H1 (cell line): ENCODE measurements at regions not wholly inside any gene's neighbourhood (a gene's known extent, or its start where the extent isn't known, plus 50 kb on each side); places are given as distances from the start of the nearest gene placed in this dataset.
A peak's percentile ranks its signal among the peaks of the same experiment; 100 is the strongest.

ENCODE experiments used
- CTCF ChIA-PET: fragments of 300-600 bp; sonication (Branson Sonifier 250); formaldehyde crosslinking; loops from one replicate; lab custom pipeline; 2021; ENCODE audit not compliant: partially characterized antibody; lab: Charles Lee
- POLR2A ChIA-PET: fragments of 300-600 bp; sonication (Branson Sonifier 250); formaldehyde crosslinking; loops from one replicate; lab custom pipeline; 2021; ENCODE audit warnings: inconsistent platforms; ENCODE audit not compliant: partially characterized antibody; lab: Charles Lee
- DNase-seq, 2 experiments: peaks; one replicate each; pipeline versions ENCODE4 v3.0.0 to v3.0.0-alpha.2; 2010 to 2022; ENCODE audit warnings: low spot score in 2 of 2, low read depth in 1 of 2, mixed read lengths in 1 of 2
- FAIRE-seq: peaks from 2 replicates; lab custom pipeline; 2011; peaks lifted over from hg19 to GRCh38; lab: Jason Lieb, UNC
- H2AFZ ChIP-seq: 2 replicates; pipeline ENCODE4 v1.8.1; 2012; ENCODE audit warnings: low read length, inconsistent platforms
- H2AK5ac ChIP-seq: 2 replicates; pipeline ENCODE4 v1.6.1; 2013; ENCODE audit warnings: low read depth, low read length
- H2BK120ac ChIP-seq: replicated peaks from 2 replicates; pipeline ENCODE3; 2013; ENCODE audit warnings: low read depth, low read length, inconsistent platforms
- H2BK12ac ChIP-seq: 2 replicates; pipeline ENCODE4 v1.6.1; 2013; ENCODE audit warnings: low read depth, low read length
- H2BK15ac ChIP-seq: 2 replicates; pipeline ENCODE4 v1.6.1; 2013; ENCODE audit warnings: low read length
- H2BK20ac ChIP-seq: 2 replicates; pipeline ENCODE4 v1.6.1; 2013; ENCODE audit warnings: low read length
- H2BK5ac ChIP-seq: 2 replicates; pipeline ENCODE4 v1.6.1; 2013; ENCODE audit warnings: low read depth, low read length
- H3K14ac ChIP-seq: 2 replicates; pipeline ENCODE4 v1.6.1; 2013; ENCODE audit warnings: inconsistent platforms; ENCODE audit not compliant: insufficient read length
- H3K18ac ChIP-seq: 2 replicates; pipeline ENCODE4 v1.6.1; 2013; ENCODE audit warnings: low read length; ENCODE audit errors: extremely low read depth
- H3K23ac ChIP-seq: 2 replicates; pipeline ENCODE4 v1.6.1; 2013; ENCODE audit warnings: inconsistent platforms; ENCODE audit not compliant: insufficient read length
- H3K23me2 ChIP-seq: 2 replicates; pipeline ENCODE4 v1.6.1; 2013; ENCODE audit warnings: low read depth, low read length
- H3K27ac ChIP-seq: 2 replicates; pipeline ENCODE4 v1.6.1; 2011; ENCODE audit warnings: low read depth, low read length, inconsistent platforms
- H3K27me3 ChIP-seq, 4 experiments: replicated peaks in 1 of 4; 1 replicate in 1 of 4; 2 replicates in 3 of 4; pipeline versions ENCODE4 v1.6.1 to v1.8.1; 2011 to 2013; ENCODE audit warnings: low read length in 3 of 4, mild to moderate bottlenecking in 3 of 4, inconsistent platforms in 2 of 4, mixed read lengths in 2 of 4, moderate library complexity in 1 of 4; ENCODE audit not compliant: control insufficient read depth in 3 of 4, insufficient read depth in 3 of 4; ENCODE audit errors: extremely low read depth in 1 of 4
- H3K36me3 ChIP-seq, 4 experiments: 2 replicates each; pipeline versions ENCODE4 v1.6.1 to v1.8.1; 2011 to 2013; ENCODE audit warnings: mild to moderate bottlenecking in 4 of 4, low read length in 3 of 4, moderate library complexity in 2 of 4, control low read depth in 1 of 4, inconsistent platforms in 1 of 4; ENCODE audit not compliant: insufficient read depth in 4 of 4, control insufficient read depth in 2 of 4
- H3K4ac ChIP-seq: replicated peaks from 2 replicates; pipeline ENCODE3; 2013; ENCODE audit warnings: low read length, low read depth, mixed read lengths, inconsistent platforms; ENCODE audit not compliant: insufficient read length
- H3K4me1 ChIP-seq, 4 experiments: replicated peaks in 1 of 4; 1 replicate in 1 of 4; 2 replicates in 3 of 4; pipeline versions ENCODE4 v1.6.1 to v1.8.1; 2011 to 2013; ENCODE audit warnings: low read length in 3 of 4, inconsistent platforms in 2 of 4, mixed read lengths in 1 of 4; ENCODE audit not compliant: insufficient read depth in 4 of 4, control insufficient read depth in 3 of 4
- H3K4me2 ChIP-seq, 2 experiments: 2 replicates each; pipeline versions ENCODE4 v1.6.1 to v1.8.1; 2011 to 2013; ENCODE audit warnings: low read depth in 2 of 2, low read length in 2 of 2, control low read depth in 1 of 2, inconsistent platforms in 1 of 2, mild to moderate bottlenecking in 1 of 2; ENCODE audit not compliant: insufficient read depth in 1 of 2
- H3K4me3 ChIP-seq, 4 experiments: fragments of 200-600, 300-600 bp in 1 of 4; sonication (generic), shearing (Covaris generic), sonication (Bioruptor Twin) in 1 of 4; 2 replicates each; pipeline versions ENCODE4 v1.5.1 to v1.8.1; 2011 to 2016; ENCODE audit warnings: low read length in 4 of 4, low read depth in 3 of 4, control low read depth in 2 of 4, inconsistent platforms in 2 of 4, mild to moderate bottlenecking in 2 of 4, mixed read lengths in 1 of 4, moderate library complexity in 1 of 4; ENCODE audit not compliant: insufficient read depth in 2 of 4; ENCODE audit errors: extremely low read depth in 1 of 4
- H3K56ac ChIP-seq: replicated peaks from 2 replicates; pipeline ENCODE3; 2013; ENCODE audit warnings: low read depth, mild to moderate bottlenecking, mixed read lengths, low read length, inconsistent platforms; ENCODE audit not compliant: insufficient read length
- H3K79me1 ChIP-seq: 2 replicates; pipeline ENCODE4 v1.6.1; 2013; ENCODE audit warnings: low read depth, low read length, control low read depth
- H3K79me2 ChIP-seq, 2 experiments: 2 replicates each; pipeline versions ENCODE4 v1.6.1 to v1.8.1; 2012 to 2013; ENCODE audit warnings: low read length in 2 of 2, mild to moderate bottlenecking in 2 of 2, inconsistent platforms in 1 of 2; ENCODE audit not compliant: insufficient read depth in 2 of 2, control insufficient read depth in 1 of 2
- H3K9ac ChIP-seq, 4 experiments: replicated peaks in 1 of 4; 1 replicate in 1 of 4; 2 replicates in 3 of 4; pipeline versions ENCODE4 v1.6.1 to v1.8.1; 2011 to 2013; ENCODE audit warnings: low read depth in 3 of 4, low read length in 3 of 4, control low read depth in 2 of 4, mild to moderate bottlenecking in 2 of 4, moderate library complexity in 2 of 4, inconsistent platforms in 1 of 4; ENCODE audit errors: extremely low read depth in 1 of 4
- H3K9me3 ChIP-seq, 2 experiments: 2 replicates each; pipeline versions ENCODE4 v1.6.1 to v1.8.1; 2012 to 2013; ENCODE audit warnings: mild to moderate bottlenecking in 2 of 2, moderate library complexity in 2 of 2, control low read depth in 1 of 2, inconsistent platforms in 1 of 2, low read depth in 1 of 2, low read length in 1 of 2, mixed read lengths in 1 of 2; ENCODE audit not compliant: insufficient read depth in 2 of 2
- H4K20me1 ChIP-seq, 2 experiments: replicated peaks in 1 of 2; 2 replicates each; pipeline versions ENCODE3 to v1.8.1; 2011 to 2013; ENCODE audit warnings: inconsistent platforms in 2 of 2, low read length in 2 of 2, mild to moderate bottlenecking in 1 of 2; ENCODE audit not compliant: insufficient read depth in 2 of 2, control insufficient read depth in 1 of 2
- H4K5ac ChIP-seq: 2 replicates; pipeline ENCODE4 v1.6.1; 2013; ENCODE audit warnings: low read length, low read depth, mixed read lengths, inconsistent platforms; ENCODE audit not compliant: insufficient read length
- H4K8ac ChIP-seq: 2 replicates; pipeline ENCODE4 v1.8.0; 2013; ENCODE audit warnings: mild to moderate bottlenecking, moderate library complexity, low read length, inconsistent platforms; ENCODE audit not compliant: insufficient read depth; ENCODE audit errors: extremely low read depth
- H4K91ac ChIP-seq: replicated peaks from 2 replicates; pipeline ENCODE3; 2013; ENCODE audit warnings: low read length, mixed read lengths, inconsistent platforms; ENCODE audit not compliant: insufficient read length
- EZH2 ChIP-seq: fragments of 200-600 bp; sonication (generic); IDR thresholded peaks from 2 replicates; pipeline ENCODE4 v1.7.1; 2012; ENCODE audit warnings: low read depth, mild to moderate bottlenecking, moderate library complexity, low read length, inconsistent platforms; ENCODE audit not compliant: severe bottlenecking
- HDAC2 ChIP-seq, 2 experiments: fragments of 300-600 bp in 1 of 2; sonication (generic) in 1 of 2; IDR thresholded peaks; 2 replicates each; pipeline ENCODE4 v1.6.1; 2011 to 2012; ENCODE audit warnings: low read depth in 2 of 2, low read length in 2 of 2, mild to moderate bottlenecking in 2 of 2, moderate library complexity in 2 of 2, borderline replicate concordance in 1 of 2, inconsistent platforms in 1 of 2
- KDM4A ChIP-seq: IDR thresholded peaks from one replicate; pipeline ENCODE4 v1.7.1; 2012; ENCODE audit warnings: low read depth, mild to moderate bottlenecking, moderate library complexity, low read length, inconsistent platforms; ENCODE audit not compliant: severe bottlenecking
- PHF8 ChIP-seq: fragments of 200-600 bp; sonication (generic); conservative IDR thresholded peaks from 2 replicates; pipeline ENCODE4 v1.7.1; 2012; ENCODE audit warnings: low read depth, mild to moderate bottlenecking, inconsistent platforms, low read length, moderate library complexity
- POU5F1 ChIP-seq: IDR thresholded peaks from 2 replicates; pipeline ENCODE4 v1.6.1; 2011; ENCODE audit warnings: low read depth, mild to moderate bottlenecking, low read length, moderate library complexity
- RAD21 ChIP-seq, 2 experiments: IDR thresholded peaks in 1 of 2; conservative IDR thresholded peaks in 1 of 2; 2 replicates each; pipeline ENCODE4 v1.6.1; 2011; ENCODE audit warnings: low read depth in 2 of 2, low read length in 2 of 2, improper control_type of control experiment in 1 of 2, inconsistent platforms in 1 of 2, mild to moderate bottlenecking in 1 of 2, moderate library complexity in 1 of 2
- RBBP5 ChIP-seq: IDR thresholded peaks from 2 replicates; pipeline ENCODE4 v1.7.1; 2012; ENCODE audit warnings: low read depth, mild to moderate bottlenecking, inconsistent platforms, low read length, moderate library complexity, borderline replicate concordance
- RFX5 ChIP-seq: IDR thresholded peaks from 2 replicates; pipeline ENCODE4 v1.6.1; 2011; ENCODE audit warnings: low read depth, low read length, improper control_type of control experiment, borderline replicate concordance
- SIN3A ChIP-seq, 2 experiments: IDR thresholded peaks in 1 of 2; conservative IDR thresholded peaks in 1 of 2; 2 replicates each; pipeline ENCODE4 v1.6.1; 2011 to 2012; ENCODE audit warnings: low read length in 2 of 2, improper control_type of control experiment in 1 of 2, low read depth in 1 of 2, mild to moderate bottlenecking in 1 of 2
- SIRT6 ChIP-seq: IDR thresholded peaks from one replicate; pipeline ENCODE4 v1.7.1; 2012; ENCODE audit warnings: low read length, inconsistent platforms
- SP1 ChIP-seq: IDR thresholded peaks from 2 replicates; pipeline ENCODE4 v1.6.1; 2011; ENCODE audit warnings: low read depth, low read length
- SRF ChIP-seq: IDR thresholded peaks from 2 replicates; pipeline ENCODE4 v1.6.1; 2011; ENCODE audit warnings: mild to moderate bottlenecking, low read depth, low read length, moderate library complexity
- TAF7 ChIP-seq: optimal IDR thresholded peaks from 2 replicates; pipeline ENCODE3; 2011; ENCODE audit warnings: low read depth, mild to moderate bottlenecking, inconsistent platforms, low read length, moderate library complexity, borderline replicate concordance
- WGBS, 2 experiments: shearing (Covaris generic) in 1 of 2; methylation state at CpG; one replicate each; pipeline versions ENCODE4 v1.1.6 to v1.1.7; 2013 to 2015; ENCODE audit warnings: low lambda C conversion rate in 2 of 2, mixed read lengths in 2 of 2, inconsistent platforms in 1 of 2, low coverage in 1 of 2, missing lambda C conversion rate in 1 of 2; ENCODE audit not compliant: insufficient replicate concordance in 2 of 2, insufficient coverage in 1 of 2, insufficient read length in 1 of 2; ENCODE audit errors: extremely low coverage in 1 of 2, missing lambda C conversion rate in 1 of 2; 5-methylcytosine and 5-hydroxymethylcytosine counted together

DNA sequence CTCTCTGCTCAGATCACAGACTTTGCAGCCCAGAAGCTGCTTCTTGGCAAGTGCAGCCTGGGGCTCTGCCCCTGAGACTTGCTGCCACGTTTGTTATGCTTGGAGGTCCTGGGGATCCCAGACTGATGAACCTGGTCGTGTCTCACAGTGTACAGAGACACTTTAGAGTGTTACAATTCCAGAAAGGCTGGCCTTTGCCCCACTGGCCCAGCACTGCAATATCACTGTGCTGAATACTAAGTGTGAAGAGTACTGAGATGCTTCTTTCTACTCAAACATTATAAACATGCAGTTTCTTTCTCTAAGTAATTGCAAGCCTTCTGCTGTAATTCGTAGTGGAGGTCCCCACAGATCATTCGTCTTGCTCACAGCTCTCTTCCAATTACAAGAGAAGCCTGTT is 133.2 kb downstream of the MAP3K21 start:
- Histone ChIP-seq H4K91ac (no peak overlapping the region), H2BK12ac (no peak overlapping the region), H3K27me3 (no peaks in the 10 kb centered on the region), H3K14ac (no peak overlapping the region), H3K4me3 (no peak overlapping the region), H3K4ac (no peak overlapping the region), H3K18ac (peak overlapping the region; percentile 51; the same call in 1 of the 2 replicates), H4K8ac (no peak overlapping the region), H3K56ac (no peak overlapping the region), H3K9me3 (peaks cover 13 to 16% of the 10 kb centered on the region in 2 experiments), H2BK15ac (no peak overlapping the region), H3K23me2 (no peaks in the 10 kb centered on the region; the same call in 1 of the 2 replicates), H3K9ac (no peak overlapping the region), H3K4me1 (peaks cover 0 to 8% (median 3%) of the 10 kb centered on the region in 4 experiments; a peak in 4 of 7 replicates), H3K23ac (no peak overlapping the region), H2AFZ (peak overlapping the region; percentile 14; the same call in 1 of the 2 replicates), H3K79me2 (no peaks in the 10 kb centered on the region), H3K36me3 (peaks cover 0 to 5% (median 0%) of the 10 kb centered on the region in 4 experiments; a peak in 2 of 8 replicates), H3K79me1 (no peaks in the 10 kb centered on the region), H2BK20ac (no peak overlapping the region), H4K5ac (no peak overlapping the region), H3K27ac (no peak overlapping the region), H3K4me2 (no peak overlapping the region), H2BK120ac (no peak overlapping the region), H2BK5ac (no peak overlapping the region), H2AK5ac (no peak overlapping the region), H4K20me1 (no peaks in the 10 kb centered on the region)
- CTCF ChIA-PET = no interaction called here
- POLR2A ChIA-PET = no interaction called here
- WGBS, 2 experiments = 88% methylated on average over 4 of the region's 4 CpGs; no CpG with 5 or more reads in 1 of the 2 experiments
- no peak for DNase-seq
- no peak for FAIRE-seq
- TF ChIP-seq RBBP5 (no peak), KDM4A (no peak), SRF (no peak), SIN3A (conservative IDR thresholded peaks at IDR 0.05 in 1 of 2, IDR thresholded peaks at IDR 0.05 in 1 of 2; ENCODE audit: low read depth in 1 of 2, low read length in 2 of 2) (no peak), PHF8 (no peak), RAD21 (IDR thresholded peaks at IDR 0.05 in 1 of 2, conservative IDR thresholded peaks at IDR 0.05 in 1 of 2; ENCODE audit: low read depth in 2 of 2, low read length in 2 of 2) (no peak), EZH2 (no peak), POU5F1 (no peak), TAF7 (no peak), SP1 (no peak), SIRT6 (no peak), RFX5 (no peak), HDAC2 (IDR thresholded peaks at IDR 0.05; ENCODE audit: borderline replicate concordance in 1 of 2, low read depth in 2 of 2, low read length in 2 of 2) (no peak)
